Glomerular visceral epithelial cell (primary cell): ENCODE measurements at regions not wholly inside any gene's neighbourhood (a gene's known extent, or its start where the extent isn't known, plus 50 kb on each side); places are given as distances from the start of the nearest gene placed in this dataset.

ENCODE experiments used
- DNase-seq: peaks from one replicate; pipeline ENCODE4 v3.0.0-alpha.2; 2016; ENCODE audit errors: extremely low spot score

- no peak for DNase-seq
Observed at GRCh38 chr11:28537822-28538221, 429.6 kb downstream of the METTL15 start.

- DNase-seq = no peak
Observed at GRCh38 chr11:28536504-28537267, 428.5 kb downstream of the METTL15 start.

DNA sequence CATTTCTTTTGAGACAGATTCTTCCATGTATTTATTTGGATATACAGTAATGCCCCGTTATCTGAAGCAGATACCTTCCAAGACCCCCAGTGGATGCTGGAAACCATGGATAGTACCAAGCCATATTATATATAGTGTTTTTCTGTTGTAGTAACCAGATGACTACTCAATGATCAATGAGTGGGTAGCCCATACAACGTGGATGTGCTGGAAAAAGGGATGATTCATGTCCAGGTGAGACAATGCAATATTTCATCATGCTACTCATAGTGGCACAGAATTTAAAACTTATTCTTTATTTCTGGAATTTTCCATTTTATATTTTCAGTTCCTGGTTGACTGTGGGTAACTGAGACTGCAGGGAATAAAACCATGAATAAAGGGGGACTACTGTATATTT is 427.5 kb downstream of the METTL15 start:
- DNase-seq = no peak

GRCh38 chr11:28529540-28530410 is 421.6 kb downstream of the METTL15 start:
- DNase-seq = peak; percentile 42

GRCh38 chr11:28529046-28529445 is 420.9 kb downstream of the METTL15 start:
- no peak for DNase-seq

DNA sequence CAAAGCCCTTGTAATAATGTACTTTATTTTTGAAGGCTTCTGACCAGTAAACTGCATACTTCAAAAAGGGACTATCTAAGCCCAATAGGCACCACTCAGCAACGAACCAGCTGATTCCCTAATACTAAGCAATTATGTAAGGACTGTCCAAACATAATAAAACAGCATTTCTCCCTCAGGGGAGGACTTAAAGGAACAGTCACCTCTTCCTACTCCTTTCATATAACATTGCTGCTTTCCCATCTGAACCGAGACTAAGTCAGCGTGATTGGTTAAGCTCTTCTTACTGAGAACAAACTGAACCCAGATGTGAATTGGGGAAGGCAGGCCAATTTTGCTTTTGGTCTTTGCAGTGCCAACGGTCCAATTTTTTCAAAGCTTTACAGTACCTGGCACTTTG is 420.0 kb downstream of the METTL15 start:
- no peak for DNase-seq

GRCh38 chr11:28526406-28526751 is 418.2 kb downstream of the METTL15 start:
- no peak for DNase-seq

- DNase-seq = no peak
Observed at GRCh38 chr11:28525636-28526405, 417.6 kb downstream of the METTL15 start.

DNA sequence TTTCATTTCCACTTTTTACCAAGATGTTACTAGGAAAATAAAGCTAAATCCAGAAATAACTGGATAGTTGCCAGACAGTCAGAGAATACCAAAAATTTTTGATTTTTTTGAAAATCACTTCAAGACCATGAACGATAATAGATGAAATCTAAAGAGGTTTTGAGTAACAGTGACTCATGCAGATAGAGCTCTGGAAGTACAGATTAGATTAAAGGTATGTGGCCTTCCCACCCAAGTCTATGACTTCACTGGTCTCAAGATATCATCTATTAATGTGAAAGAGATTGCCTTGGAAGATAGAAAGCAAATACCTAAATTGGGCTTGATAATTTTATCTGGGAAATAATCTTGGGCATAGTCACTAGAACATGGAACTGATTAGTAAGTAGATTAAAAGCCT is 415.9 kb downstream of the METTL15 start:
- no peak for DNase-seq

DNA sequence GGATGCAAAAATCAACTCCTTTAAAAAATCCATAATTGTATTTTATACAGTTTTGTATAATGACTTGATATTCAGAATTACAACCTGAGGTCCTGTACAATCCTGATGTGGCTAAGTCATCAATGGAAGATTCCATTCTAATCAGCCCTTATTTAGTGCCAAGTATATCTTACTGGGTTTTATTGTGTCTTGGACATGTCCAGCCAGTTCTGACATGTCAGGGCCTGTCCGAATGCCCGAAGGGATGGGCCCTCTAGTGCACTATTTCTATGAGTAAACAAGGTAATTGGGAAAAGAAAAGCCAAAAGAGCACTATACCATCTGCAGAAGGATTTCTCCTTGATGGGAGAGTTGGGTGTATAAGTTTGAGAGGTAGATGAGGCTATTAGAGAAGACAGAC is 412.9 kb downstream of the METTL15 start:
- DNase-seq = no peak

DNA sequence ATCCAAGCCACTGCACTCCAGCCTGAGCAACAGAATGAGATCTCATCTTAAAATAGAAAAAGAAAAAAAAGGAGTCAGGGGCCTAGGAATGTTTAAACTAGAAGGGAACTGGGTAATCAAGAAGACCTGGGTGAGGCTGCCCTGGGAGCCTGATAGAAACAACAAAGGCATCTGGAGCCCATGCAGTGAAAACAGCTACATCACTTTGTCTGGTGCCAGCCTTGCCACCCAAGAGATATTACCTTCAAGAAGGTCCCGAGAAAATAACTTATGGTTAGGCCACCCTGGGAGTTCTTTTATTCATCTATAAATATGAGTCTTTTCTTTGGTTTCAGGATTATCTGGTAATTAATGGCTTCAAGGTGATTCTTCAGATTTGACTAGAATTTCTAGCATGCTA is 412.1 kb downstream of the METTL15 start:
- no peak for DNase-seq

- DNase-seq = no peak
Observed at GRCh38 chr11:28518825-28519224, 410.6 kb downstream of the METTL15 start.

DNA sequence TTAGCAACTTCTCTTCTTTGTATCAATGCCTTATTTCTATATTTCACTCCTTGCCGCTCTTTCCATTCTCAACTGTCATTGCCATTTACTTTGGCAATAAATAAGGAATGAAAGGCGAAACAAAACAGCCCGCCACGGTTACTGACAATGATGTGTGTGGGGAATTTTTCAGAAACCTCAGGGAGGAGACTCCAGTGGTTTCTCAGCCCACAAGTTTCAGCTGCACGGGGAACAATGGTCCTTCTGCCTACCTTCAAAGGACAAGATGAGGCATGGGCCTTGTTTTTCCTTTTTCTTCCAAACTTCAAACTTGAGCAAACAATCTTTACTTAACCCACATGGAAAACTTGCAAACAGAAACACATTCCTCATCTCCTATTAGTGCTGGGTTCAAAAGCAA is 409.4 kb downstream of the METTL15 start:
- DNase-seq = no peak

DNA sequence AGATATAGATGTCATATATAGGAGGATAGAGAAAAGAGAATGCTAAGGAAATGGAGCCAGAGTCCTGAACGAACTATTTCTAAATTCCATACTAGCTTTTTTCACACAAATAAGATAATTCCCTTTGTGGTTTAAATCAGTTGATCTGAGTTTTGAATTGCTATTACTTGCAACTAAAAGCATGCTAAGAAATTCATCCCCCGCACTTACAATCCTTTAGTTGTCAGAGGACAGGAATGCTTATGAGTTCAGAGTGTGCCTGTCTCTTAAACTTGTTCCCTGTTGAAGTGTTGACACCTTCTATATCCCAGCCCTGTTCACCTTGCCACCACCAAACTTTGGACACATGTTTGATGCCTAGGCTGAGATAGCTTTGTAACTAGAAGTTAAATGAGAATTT is 406.2 kb downstream of the METTL15 start:
- no peak for DNase-seq

- no peak for DNase-seq
Observed at GRCh38 chr11:28512143-28512756, 404.1 kb downstream of the METTL15 start.

GRCh38 chr11:28505232-28505631 is 397.0 kb downstream of the METTL15 start:
- DNase-seq = no peak

DNA sequence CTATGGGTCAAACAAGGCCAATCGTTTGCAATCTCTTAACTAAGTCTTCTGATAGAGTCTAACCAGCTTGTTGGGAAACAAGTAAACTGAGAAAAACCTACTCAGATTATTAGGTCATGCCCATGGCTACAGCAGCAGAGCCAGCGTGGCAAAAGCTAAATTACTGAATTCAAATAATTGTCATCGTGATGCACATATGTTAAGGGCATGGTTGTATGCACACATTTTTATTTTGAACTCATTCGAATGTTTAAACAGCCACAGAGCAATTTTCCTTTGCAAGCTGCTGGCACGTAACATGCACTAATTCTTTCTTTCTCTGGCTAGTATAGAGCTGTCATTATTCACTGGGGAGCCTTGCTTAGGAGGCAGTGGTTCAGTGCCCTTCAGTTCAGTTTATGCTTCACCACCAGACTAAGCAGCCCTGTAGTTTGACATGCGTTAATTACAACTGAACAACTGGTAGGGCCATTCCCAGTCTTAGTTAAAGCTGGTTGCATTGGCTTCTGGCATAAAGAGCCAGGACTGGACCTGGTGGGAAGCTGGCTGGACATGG is 396.4 kb downstream of the METTL15 start:
- no peak for DNase-seq

DNA sequence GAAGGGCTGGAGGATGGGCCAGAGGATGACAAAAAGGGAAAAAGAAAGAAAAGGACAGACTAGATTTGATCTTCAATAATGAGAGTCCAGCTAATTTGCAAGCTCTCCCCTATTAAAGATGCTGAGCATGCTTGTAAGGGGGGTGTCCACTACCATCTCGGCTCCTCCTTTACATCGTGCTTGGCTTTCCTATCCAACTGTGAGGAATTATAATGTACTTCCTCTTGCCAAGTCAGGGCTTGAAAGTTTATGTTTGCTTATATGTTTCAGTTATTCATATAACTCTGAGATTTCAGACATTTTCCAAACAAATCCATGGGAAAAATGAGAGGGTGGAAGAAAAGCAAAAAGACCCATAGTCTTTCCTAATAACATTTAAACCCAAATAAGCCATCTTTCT is 387.1 kb downstream of the METTL15 start:
- DNase-seq = no peak

DNA sequence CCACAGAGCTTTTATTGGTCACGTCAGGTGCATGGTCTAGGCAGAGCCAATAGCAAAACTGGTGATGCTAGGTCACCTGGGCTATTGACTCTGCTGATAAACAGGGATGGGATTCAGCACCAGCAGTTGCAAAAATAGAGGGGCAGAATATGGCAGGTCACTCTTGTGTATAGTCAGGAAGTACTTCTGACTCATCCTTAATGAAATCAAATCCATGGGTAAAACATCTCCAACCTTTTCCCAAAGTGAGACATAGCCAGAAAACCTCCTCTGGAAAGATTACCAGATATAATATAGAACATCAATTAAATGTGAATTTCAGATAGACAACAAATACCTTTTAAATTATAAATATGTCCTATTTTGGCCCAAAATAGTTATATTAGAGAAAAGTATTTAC is 383.2 kb downstream of the METTL15 start:
- DNase-seq = no peak

DNA sequence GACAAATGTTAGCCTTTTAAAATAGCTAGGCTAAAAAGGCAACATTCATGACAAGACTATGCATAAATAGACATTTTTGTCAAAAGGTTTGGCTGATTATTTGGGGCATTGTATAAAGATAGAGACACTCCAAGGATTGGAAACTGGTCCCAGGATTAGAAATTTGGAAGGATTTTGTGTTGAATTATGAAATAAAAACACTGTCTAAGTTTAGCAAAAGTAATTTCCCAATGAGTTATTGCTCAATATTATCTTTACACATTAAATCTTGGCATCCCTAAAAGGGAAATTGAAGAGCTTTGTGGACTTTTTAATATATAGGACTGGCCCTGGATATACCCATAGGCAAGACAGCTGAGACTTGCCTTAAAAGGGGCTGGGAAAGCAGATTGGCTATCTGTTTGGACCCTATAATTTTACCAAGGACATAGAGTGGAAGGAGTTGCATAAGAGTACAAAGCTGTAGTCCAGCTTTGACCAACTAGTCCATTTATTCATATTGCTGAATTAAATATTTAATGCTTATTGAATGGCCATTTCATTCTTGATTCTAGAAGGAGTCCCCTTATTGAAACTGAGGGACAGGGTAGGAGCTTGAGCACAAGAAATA is 382.7 kb downstream of the METTL15 start:
- DNase-seq = no peak

GRCh38 chr11:28488336-28488735 is 380.1 kb downstream of the METTL15 start:
- DNase-seq = no peak
